HG02840 (cell line): ENCODE measurements at regions not wholly inside any gene's neighbourhood (a gene's known extent, or its start where the extent isn't known, plus 50 kb on each side); places are given as distances from the start of the nearest gene placed in this dataset.
"Not testable (repeated sequence)": the region's sequence is repeated elsewhere in the genome, so short reads cannot be mapped to it uniquely, and the experiment has no call there.

ENCODE experiments used
- ATAC-seq: cut with Tn5 transposase; IDR thresholded peaks from one replicate; pipeline ENCODE4 v1.9.1; 2021; ENCODE audit warnings: mild to moderate bottlenecking, moderate library complexity, moderate number of reproducible peaks; ENCODE audit not compliant: unreplicated experiment, low FRiP score

GRCh38 chr14:66237741-66238140 is 248.4 kb upstream of the CCDC196 start:
- ATAC-seq = no peak

GRCh38 chr14:66238969-66239368 is 247.2 kb upstream of the CCDC196 start:
- no peak for ATAC-seq

GRCh38 chr14:66239589-66239988 is 246.6 kb upstream of the CCDC196 start:
- ATAC-seq = no peak

GRCh38 chr14:66240105-66240504 is 246.1 kb upstream of the CCDC196 start:
- ATAC-seq = no peak

- ATAC-seq = no peak
These were observed 244.2 kb upstream of the CCDC196 start for GRCh38 chr14:66242001-66242400.

GRCh38 chr14:66244834-66245233 is 241.3 kb upstream of the CCDC196 start:
- no peak for ATAC-seq

GRCh38 chr14:66247662-66248193 is 238.4 kb upstream of the CCDC196 start:
- no peak for ATAC-seq

GRCh38 chr14:66248256-66248655 is 237.9 kb upstream of the CCDC196 start:
- no peak for ATAC-seq

- no peak for ATAC-seq
These were observed 236.6 kb upstream of the CCDC196 start for GRCh38 chr14:66249544-66249943.

GRCh38 chr14:66254038-66254437 is 232.1 kb upstream of the CCDC196 start:
- ATAC-seq = no peak

GRCh38 chr14:66268802-66269334 is 217.3 kb upstream of the CCDC196 start:
- ATAC-seq = no peak

GRCh38 chr14:66272221-66272620 is 213.9 kb upstream of the CCDC196 start:
- ATAC-seq = no peak

GRCh38 chr14:66273261-66273832 is 212.8 kb upstream of the CCDC196 start:
- no peak for ATAC-seq

GRCh38 chr14:66278418-66278817 is 207.8 kb upstream of the CCDC196 start:
- ATAC-seq = not testable (repeated sequence)

- no peak for ATAC-seq
These were observed 205.0 kb upstream of the CCDC196 start for GRCh38 chr14:66281036-66281776.

GRCh38 chr14:66284346-66284745 is 201.8 kb upstream of the CCDC196 start:
- ATAC-seq = no peak

- ATAC-seq = no peak
These were observed 197.7 kb upstream of the CCDC196 start for GRCh38 chr14:66288511-66288910.

GRCh38 chr14:66291756-66292155 is 194.4 kb upstream of the CCDC196 start:
- no peak for ATAC-seq

- ATAC-seq = no peak
These were observed 192.6 kb upstream of the CCDC196 start for GRCh38 chr14:66293533-66294105.

GRCh38 chr14:66295386-66295785 is 190.8 kb upstream of the CCDC196 start:
- no peak for ATAC-seq

- ATAC-seq = no peak
These were observed 185.3 kb upstream of the CCDC196 start for GRCh38 chr14:66300886-66301285.
